Right lung (tissue), 2 donors: ENCODE measurements at regions not wholly inside any gene's neighbourhood (a gene's known extent, or its start where the extent isn't known, plus 50 kb on each side); places are given as distances from the start of the nearest gene placed in this dataset.
"Not testable (repeated sequence)": the region's sequence is repeated elsewhere in the genome, so short reads cannot be mapped to it uniquely, and the experiment has no call there.

Experiments used
- DNase-seq, 2 donors: peaks; one replicate each; pipeline ENCODE4 v3.0.0-alpha.2; 2013

- DNase-seq, result no peak
Measured at GRCh38 chr18:77373730-77374445, 124.2 kb downstream of the GALR1 start.

GRCh38 chr18:77374446-77374805 lies 124.8 kb downstream of the GALR1 start:
- no peak for DNase-seq

GRCh38 chr18:77376043-77376732 lies 126.5 kb downstream of the GALR1 start:
- no peak for DNase-seq

GRCh38 chr18:77376733-77377094 lies 127.1 kb downstream of the GALR1 start:
- no peak for DNase-seq

GRCh38 chr18:77377813-77378212 lies 128.2 kb downstream of the GALR1 start:
- DNase-seq, result no peak

- no peak for DNase-seq
Measured at GRCh38 chr18:77379976-77380509, 130.4 kb downstream of the GALR1 start.

- DNase-seq, result no peak
Measured at GRCh38 chr18:77380695-77381094, 131.0 kb downstream of the GALR1 start.

GRCh38 chr18:77392321-77392720 lies 142.7 kb downstream of the GALR1 start:
- DNase-seq, result no peak

- DNase-seq, result no peak
Measured at GRCh38 chr18:77393519-77393918, 143.9 kb downstream of the GALR1 start.

GRCh38 chr18:77395953-77396352 lies 146.3 kb downstream of the GALR1 start:
- no peak for DNase-seq

GRCh38 chr18:77397056-77397455 lies 147.4 kb downstream of the GALR1 start:
- DNase-seq, result no peak

- peak in 1 of 2 donors; percentile 3 for DNase-seq
Measured at GRCh38 chr18:77397617-77398016, 148.0 kb downstream of the GALR1 start.

- DNase-seq, result no peak
Measured at GRCh38 chr18:77400561-77400960, 150.9 kb downstream of the GALR1 start.

GRCh38 chr18:77401173-77401572 lies 151.5 kb downstream of the GALR1 start:
- no peak for DNase-seq

- no peak for DNase-seq
Measured at GRCh38 chr18:77403969-77404535, 154.4 kb downstream of the GALR1 start.

- DNase-seq, result no peak
Measured at GRCh38 chr18:77405096-77405495, 155.4 kb downstream of the GALR1 start.

- no peak for DNase-seq
Measured at GRCh38 chr18:77407733-77408132, 158.1 kb downstream of the GALR1 start.

- not testable (repeated sequence) for DNase-seq
Measured at GRCh38 chr18:77421546-77421945, 171.9 kb downstream of the GALR1 start.

GRCh38 chr18:77422974-77423867 lies 173.6 kb downstream of the GALR1 start:
- no peak for DNase-seq

- no peak for DNase-seq
Measured at GRCh38 chr18:77433076-77433475, 183.4 kb downstream of the GALR1 start.

- DNase-seq, result no peak
Measured at GRCh38 chr18:77439888-77440287, 190.2 kb downstream of the GALR1 start.

GRCh38 chr18:77442393-77442792 lies 192.7 kb downstream of the GALR1 start:
- no peak for DNase-seq
